ENCODE measurements at regions not wholly inside any gene's neighbourhood (a gene's known extent, or its start where the extent isn't known, plus 50 kb on each side); places are given as distances from the start of the nearest gene placed in this dataset.

DNA sequence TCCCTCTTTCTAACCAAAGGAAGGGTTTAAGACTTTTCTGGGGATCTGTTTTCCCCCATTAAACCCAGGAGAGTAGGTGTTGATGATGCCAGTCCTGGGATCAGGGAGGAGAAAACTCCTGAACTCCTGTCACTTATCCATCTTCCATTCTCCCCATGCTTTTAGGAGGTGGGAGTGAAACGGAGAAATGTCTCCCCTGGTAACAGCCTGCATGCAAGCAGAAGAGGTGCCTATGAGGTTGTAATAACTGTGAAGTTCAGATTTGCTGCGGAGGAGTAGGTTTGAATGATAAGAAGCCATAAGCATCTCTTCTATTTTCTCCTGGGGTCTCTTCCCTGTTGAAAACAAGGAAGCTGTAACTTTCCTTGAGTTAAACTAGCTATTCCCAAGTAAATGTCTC is 150.8 kb downstream of the SLC4A3 start:
- TF ChIP-seq, protein P1, sequence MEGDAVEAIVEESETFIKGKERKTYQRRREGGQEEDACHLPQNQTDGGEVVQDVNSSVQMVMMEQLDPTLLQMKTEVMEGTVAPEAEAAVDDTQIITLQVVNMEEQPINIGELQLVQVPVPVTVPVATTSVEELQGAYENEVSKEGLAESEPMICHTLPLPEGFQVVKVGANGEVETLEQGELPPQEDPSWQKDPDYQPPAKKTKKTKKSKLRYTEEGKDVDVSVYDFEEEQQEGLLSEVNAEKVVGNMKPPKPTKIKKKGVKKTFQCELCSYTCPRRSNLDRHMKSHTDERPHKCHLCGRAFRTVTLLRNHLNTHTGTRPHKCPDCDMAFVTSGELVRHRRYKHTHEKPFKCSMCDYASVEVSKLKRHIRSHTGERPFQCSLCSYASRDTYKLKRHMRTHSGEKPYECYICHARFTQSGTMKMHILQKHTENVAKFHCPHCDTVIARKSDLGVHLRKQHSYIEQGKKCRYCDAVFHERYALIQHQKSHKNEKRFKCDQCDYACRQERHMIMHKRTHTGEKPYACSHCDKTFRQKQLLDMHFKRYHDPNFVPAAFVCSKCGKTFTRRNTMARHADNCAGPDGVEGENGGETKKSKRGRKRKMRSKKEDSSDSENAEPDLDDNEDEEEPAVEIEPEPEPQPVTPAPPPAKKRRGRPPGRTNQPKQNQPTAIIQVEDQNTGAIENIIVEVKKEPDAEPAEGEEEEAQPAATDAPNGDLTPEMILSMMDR (IDR thresholded peaks at IDR 0.05): no peak
- no peak for TF ChIP-seq POLR2A (IDR thresholded peaks at IDR 0.05)
- TF ChIP-seq EP300 (IDR thresholded peaks at IDR 0.05): no peak
